ENCODE measurements at regions not wholly inside any gene's neighbourhood (a gene's known extent, or its start where the extent isn't known, plus 50 kb on each side); places are given as distances from the start of the nearest gene placed in this dataset.

GRCh38 chr6:3530515-3530914 lies 73.7 kb upstream of the SLC22A23 start:
- peaks cover 0 to 4% of the 10 kb centered on the region in 2 experiments; a peak in 3 of 4 replicates for H3K27me3 ChIP-seq (replicated peaks in 1 of 2; ENCODE audit: control insufficient read depth in 2 of 2, insufficient read depth in 2 of 2, low read length in 1 of 2)
- no peaks in the 10 kb centered on the region for H3K9me3 ChIP-seq (replicated peaks; ENCODE audit: control insufficient read depth, insufficient read depth, low read length)
- TF ChIP-seq NR2C1 (IDR thresholded peaks at IDR 0.05) = no peak
- BruUV-seq (replicated peaks) = no TSS peak
- DNase-seq (ENCODE audit: low read depth, low spot score) (no peak), FAIRE-seq (no peak), ATAC-seq (no peak)
- ChIA-PET RAD21 (ENCODE audit: unreplicated experiment) (no interaction called here), SMC1A (ENCODE audit: uncharacterized antibody, unreplicated experiment) (no interaction called here), CTCF (interaction anchor here (0.7 to 1.1 kb wide), 2 partner anchors 11 to 251 kb away, joined by 3 read pairs; no protein-coding TSS in a partner anchor), POLR2A (no interaction called here)
- H3K79me2 ChIP-seq (ENCODE audit: control insufficient read depth, insufficient read depth, low read length) = no peaks in the 10 kb centered on the region
- H3K4me1 ChIP-seq (ENCODE audit: control insufficient read depth, insufficient read depth, low read length) = no peaks in the 10 kb centered on the region
- no peak overlapping the region for H2AFZ ChIP-seq (ENCODE audit: control insufficient read depth, low read depth, low read length)
- no peaks in the 10 kb centered on the region for H4K20me1 ChIP-seq (ENCODE audit: control insufficient read depth, insufficient read depth)
- intact Hi-C loops (cut with micrococcal nuclease; ENCODE audit: unreplicated experiment) (no loop called here), in situ Hi-C loops (cut with MboI) (no loop called here)
- H3K4me2 ChIP-seq (ENCODE audit: control insufficient read depth, insufficient read depth) = no peak overlapping the region
- 21% methylated on average over 10 of the region's 10 CpGs for WGBS (ENCODE audit: insufficient coverage, insufficient replicate concordance, low lambda C conversion rate, missing lambda C conversion rate)
- H3K36me3 ChIP-seq (ENCODE audit: control insufficient read depth in 2 of 2, insufficient read depth in 2 of 2, low read length in 1 of 2) = no peaks in the 10 kb centered on the region
- no peak overlapping the region for H3K4me3 ChIP-seq
- H3K27ac ChIP-seq (ENCODE audit: control insufficient read depth, insufficient read depth) = no peak overlapping the region
- H3K9ac ChIP-seq (ENCODE audit: control insufficient read depth, insufficient read depth, low read length) = no peak overlapping the region

DNA sequence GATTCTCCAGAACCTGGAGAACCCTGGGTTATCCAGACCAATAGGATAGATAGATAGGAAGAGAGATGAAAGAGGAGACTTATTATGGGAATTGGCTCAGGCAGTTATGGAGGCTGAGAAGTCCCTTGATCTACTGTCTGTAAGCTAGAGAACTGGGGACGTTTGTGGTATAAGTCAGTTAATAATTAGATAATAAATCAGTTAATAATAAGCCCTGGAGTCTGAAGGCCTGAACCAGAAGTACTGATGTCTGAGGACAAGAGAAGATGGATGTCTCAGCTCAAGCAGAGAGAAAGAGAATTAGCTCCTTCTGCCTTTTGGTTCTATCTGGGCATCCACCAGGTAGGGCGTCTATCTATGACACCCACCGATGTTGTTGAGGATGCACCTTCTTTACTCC lies 72.9 kb upstream of the SLC22A23 start:
- no peaks in the 10 kb centered on the region for H3K36me3 ChIP-seq (ENCODE audit: control insufficient read depth in 2 of 2, insufficient read depth in 2 of 2, low read length in 1 of 2)
- no peak overlapping the region for H2AFZ ChIP-seq (ENCODE audit: control insufficient read depth, low read depth, low read length)
- no TSS peak for BruUV-seq (replicated peaks)
- 48% methylated on average over 3 of the region's 3 CpGs for WGBS (ENCODE audit: insufficient coverage, insufficient replicate concordance, low lambda C conversion rate, missing lambda C conversion rate)
- intact Hi-C loops (cut with micrococcal nuclease; ENCODE audit: unreplicated experiment) (no loop called here), in situ Hi-C loops (cut with MboI) (no loop called here)
- ChIA-PET RAD21 (ENCODE audit: unreplicated experiment) (no interaction called here), SMC1A (ENCODE audit: uncharacterized antibody, unreplicated experiment) (interaction anchor here (1.2 kb wide), 1 partner anchor 15 kb away, joined by 4 read pairs; no protein-coding TSS in a partner anchor), CTCF (interaction anchor here (1.1 kb wide), 1 partner anchor 250 kb away, joined by 3 read pairs; no protein-coding TSS in a partner anchor), POLR2A (no interaction called here)
- H3K79me2 ChIP-seq (ENCODE audit: control insufficient read depth, insufficient read depth, low read length) = no peaks in the 10 kb centered on the region
- H3K27ac ChIP-seq (ENCODE audit: control insufficient read depth, insufficient read depth) = no peak overlapping the region
- H3K4me3 ChIP-seq = no peak overlapping the region
- H3K9ac ChIP-seq (ENCODE audit: control insufficient read depth, insufficient read depth, low read length) = no peak overlapping the region
- no peaks in the 10 kb centered on the region for H4K20me1 ChIP-seq (ENCODE audit: control insufficient read depth, insufficient read depth)
- H3K9me3 ChIP-seq (replicated peaks; ENCODE audit: control insufficient read depth, insufficient read depth, low read length) = no peaks in the 10 kb centered on the region
- ATAC-seq (no peak), FAIRE-seq (no peak), DNase-seq (ENCODE audit: low read depth, low spot score) (no peak)
- no peak overlapping the region for H3K4me2 ChIP-seq (ENCODE audit: control insufficient read depth, insufficient read depth)
- peaks cover 0 to 4% of the 10 kb centered on the region in 2 experiments; a peak in 3 of 4 replicates for H3K27me3 ChIP-seq (replicated peaks in 1 of 2; ENCODE audit: control insufficient read depth in 2 of 2, insufficient read depth in 2 of 2, low read length in 1 of 2)
- no peaks in the 10 kb centered on the region for H3K4me1 ChIP-seq (ENCODE audit: control insufficient read depth, insufficient read depth, low read length)
- TF ChIP-seq MAX (IDR thresholded peaks at IDR 0.05; ENCODE audit: low read depth, low read length) = no peak
- TF ChIP-seq NFXL1 (IDR thresholded peaks at IDR 0.05; ENCODE audit: borderline replicate concordance) = no peak
- TF ChIP-seq MYB (IDR thresholded peaks at IDR 0.05; ENCODE audit: borderline replicate concordance, low read depth, low read length) = no peak
- TF ChIP-seq, protein P1, sequence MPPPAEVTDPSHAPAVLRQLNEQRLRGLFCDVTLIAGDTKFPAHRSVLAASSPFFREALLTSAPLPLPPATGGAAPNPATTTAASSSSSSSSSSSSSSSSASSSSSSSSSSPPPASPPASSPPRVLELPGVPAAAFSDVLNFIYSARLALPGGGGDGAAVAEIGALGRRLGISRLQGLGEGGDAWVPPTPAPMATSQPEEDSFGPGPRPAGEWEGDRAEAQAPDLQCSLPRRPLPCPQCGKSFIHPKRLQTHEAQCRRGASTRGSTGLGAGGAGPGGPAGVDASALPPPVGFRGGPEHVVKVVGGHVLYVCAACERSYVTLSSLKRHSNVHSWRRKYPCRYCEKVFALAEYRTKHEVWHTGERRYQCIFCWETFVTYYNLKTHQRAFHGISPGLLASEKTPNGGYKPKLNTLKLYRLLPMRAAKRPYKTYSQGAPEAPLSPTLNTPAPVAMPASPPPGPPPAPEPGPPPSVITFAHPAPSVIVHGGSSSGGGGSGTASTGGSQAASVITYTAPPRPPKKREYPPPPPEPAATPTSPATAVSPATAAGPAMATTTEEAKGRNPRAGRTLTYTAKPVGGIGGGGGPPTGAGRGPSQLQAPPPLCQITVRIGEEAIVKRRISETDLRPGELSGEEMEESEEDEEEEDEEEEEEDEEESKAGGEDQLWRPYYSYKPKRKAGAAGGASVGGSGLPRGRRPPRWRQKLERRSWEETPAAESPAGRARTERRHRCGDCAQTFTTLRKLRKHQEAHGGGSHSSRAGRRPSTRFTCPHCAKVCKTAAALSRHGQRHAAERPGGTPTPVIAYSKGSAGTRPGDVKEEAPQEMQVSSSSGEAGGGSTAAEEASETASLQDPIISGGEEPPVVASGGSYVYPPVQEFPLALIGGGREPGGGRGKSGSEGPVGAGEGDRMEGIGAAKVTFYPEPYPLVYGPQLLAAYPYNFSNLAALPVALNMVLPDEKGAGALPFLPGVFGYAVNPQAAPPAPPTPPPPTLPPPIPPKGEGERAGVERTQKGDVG (CRISPR knock-in tag; IDR thresholded peaks at IDR 0.05) = no peak
- TF ChIP-seq JUND (IDR thresholded peaks at IDR 0.05; ENCODE audit: low read depth, low read length) = no peak
- TF ChIP-seq IRF4 (IDR thresholded peaks at IDR 0.05; ENCODE audit: low read depth, low read length) = no peak
- TF ChIP-seq POLR2AphosphoS2 (IDR thresholded peaks at IDR 0.05; ENCODE audit: low read depth, low read length) = no peak
- TF ChIP-seq ATF2 (IDR thresholded peaks at IDR 0.05; ENCODE audit: low read length) = no peak
- no peak for TF ChIP-seq ZBED1 (IDR thresholded peaks at IDR 0.05; ENCODE audit: borderline replicate concordance)
- TF ChIP-seq RAD51 (IDR thresholded peaks at IDR 0.05) = no peak
- no peak for TF ChIP-seq HSF1 (IDR thresholded peaks at IDR 0.05; ENCODE audit: low read depth, low read length)
- no peak for TF ChIP-seq TCF7 (IDR thresholded peaks at IDR 0.05; ENCODE audit: borderline replicate concordance)

Data from GM12878 (cell line).